GM19328 (cell line): ENCODE measurements at regions not wholly inside any gene's neighbourhood (a gene's known extent, or its start where the extent isn't known, plus 50 kb on each side); places are given as distances from the start of the nearest gene placed in this dataset.
"Not testable (repeated sequence)": the region's sequence is repeated elsewhere in the genome, so short reads cannot be mapped to it uniquely, and the experiment has no call there.

Source experiments
- ATAC-seq: cut with Tn5 transposase; IDR thresholded peaks from one replicate; pipeline ENCODE4 v1.9.1; 2021; ENCODE audit warnings: mild to moderate bottlenecking, moderate library complexity; ENCODE audit not compliant: unreplicated experiment

DNA sequence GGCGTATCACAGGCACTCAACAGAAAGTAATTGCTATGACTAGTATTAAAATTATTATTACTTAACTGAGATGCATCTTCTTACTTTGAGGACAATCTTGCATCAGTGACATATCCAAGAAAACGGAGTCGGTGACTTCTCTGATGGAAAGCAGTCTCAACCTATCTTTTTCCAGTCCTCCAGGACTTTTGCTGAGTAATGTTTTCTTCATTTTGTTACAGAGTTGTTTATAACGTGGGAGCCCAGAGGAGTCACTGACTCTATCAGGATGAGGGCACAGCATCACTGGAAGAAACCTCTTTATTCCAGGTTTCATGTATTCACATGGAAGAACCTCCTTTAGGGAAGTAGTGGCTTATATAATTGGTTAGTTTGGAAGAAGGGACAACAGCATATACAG, 51.5 kb upstream of the MELK start:
- ATAC-seq, result no peak

DNA sequence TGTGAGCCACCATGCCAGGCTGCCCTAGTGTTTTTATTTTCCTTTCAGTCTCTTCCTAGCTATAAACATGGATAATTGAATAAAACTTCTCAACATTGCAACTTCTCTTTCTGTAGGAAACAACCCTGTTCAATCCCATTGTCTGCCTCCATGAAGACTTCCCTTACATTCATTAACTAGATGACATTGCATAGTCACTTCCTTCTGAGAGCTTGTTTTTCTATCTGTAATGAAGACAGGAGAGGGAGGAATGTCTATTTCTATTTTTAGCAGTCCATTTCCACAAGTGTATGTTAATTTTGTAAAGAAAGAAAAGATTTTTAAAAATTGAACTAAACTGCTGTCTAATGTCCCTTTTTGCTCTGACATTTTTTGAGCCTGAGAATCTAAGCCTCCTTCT, 55.6 kb upstream of the MELK start:
- no peak for ATAC-seq

DNA sequence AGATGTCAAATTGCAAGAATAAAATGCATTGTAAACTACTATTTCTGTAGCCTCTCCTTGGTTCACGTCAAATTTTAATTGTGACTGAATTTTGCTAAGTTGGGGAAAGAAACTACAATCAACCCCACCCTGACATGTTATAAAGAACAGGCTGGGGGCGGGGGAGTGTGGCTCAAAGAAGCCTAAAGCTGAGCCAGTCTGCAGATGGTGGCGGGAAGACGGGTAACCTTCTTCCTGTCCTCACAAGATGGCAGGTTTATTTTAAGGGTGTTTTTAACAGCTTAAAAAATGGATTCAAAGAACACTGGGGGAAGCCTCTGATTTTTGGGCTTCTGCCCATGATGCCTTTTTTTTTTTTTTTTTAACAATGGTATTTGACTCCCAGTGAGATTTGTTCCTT, 68.5 kb upstream of the MELK start:
- no peak for ATAC-seq

DNA sequence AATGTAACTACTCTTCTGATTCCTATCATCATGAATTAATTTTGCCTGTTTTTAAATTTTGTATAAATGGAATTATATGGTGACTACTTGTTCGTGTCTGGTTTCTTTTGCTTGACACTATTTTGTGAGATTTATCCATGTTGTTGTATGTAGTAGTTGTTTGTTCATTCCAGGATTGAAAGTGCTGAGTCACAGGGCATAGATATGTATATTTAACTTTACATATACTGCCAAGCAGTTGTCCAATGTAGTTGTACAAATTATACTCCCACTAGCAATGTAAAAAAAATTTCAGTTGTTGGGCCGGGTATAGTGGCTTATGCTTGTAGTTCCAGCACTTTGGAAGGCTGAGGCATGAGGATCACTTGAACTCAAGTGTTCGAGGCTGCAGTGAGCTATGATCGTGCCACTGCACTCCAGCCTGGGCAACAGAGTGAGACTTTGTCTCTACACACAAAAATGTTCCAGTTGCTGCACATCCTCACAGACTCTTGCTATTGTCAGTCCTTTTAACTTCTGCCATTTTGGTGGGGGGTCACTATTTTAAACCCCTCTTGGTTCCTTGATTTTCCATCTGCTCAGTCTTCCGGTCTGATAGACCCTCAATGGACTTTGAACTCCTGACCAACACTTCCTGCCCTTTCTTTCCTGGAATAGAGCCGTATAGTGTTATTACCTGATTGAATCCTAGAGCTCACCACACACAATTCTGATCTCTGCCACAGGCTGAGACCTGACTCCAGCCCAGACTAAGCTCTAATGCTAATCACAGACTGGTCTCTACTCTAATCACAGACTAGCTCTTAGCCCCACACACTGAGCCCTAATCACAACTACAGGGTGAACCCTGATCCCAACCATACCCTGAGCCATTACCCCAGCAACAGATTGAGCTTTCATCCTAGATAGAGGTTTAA, 69.3 kb upstream of the MELK start:
- no peak for ATAC-seq

DNA sequence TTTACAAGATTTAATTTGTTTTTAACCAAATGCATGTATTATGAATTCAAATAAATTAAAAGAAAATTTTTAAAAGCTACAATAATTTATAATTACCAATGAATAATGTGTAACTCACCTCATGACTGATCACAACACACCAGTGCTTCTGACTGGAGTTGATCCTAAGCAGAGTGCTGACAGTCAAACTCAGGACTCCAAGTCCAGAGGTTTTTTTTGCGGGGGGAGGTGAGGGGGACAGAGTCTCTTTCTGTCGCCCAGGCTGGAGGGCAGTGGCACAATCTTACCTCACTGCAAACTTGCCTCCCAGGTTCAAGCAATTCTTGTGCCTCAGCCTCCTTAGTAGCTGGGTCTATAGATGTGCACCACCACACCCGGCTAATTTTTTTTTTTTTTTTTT, 71.0 kb upstream of the MELK start:
- ATAC-seq, result no peak

DNA sequence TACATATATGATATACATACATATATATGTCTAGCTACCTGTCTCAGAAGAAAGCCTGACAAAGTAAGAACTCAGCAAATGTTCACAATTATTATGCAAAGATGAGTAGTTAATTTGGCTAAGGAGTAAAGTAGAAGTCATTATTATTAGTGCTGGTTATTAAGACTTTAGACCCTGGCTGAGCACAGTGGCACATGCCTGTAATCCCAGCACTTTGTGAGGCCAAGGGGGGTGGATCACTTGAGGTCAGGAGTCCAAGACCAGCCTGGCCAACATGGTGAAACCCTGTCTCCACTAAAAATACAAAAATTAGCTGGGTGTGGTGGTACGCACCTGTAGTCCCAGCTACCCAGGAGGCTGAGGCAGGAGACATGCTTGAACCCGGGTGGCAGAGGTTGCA, 71.8 kb upstream of the MELK start:
- not testable (repeated sequence) for ATAC-seq

DNA sequence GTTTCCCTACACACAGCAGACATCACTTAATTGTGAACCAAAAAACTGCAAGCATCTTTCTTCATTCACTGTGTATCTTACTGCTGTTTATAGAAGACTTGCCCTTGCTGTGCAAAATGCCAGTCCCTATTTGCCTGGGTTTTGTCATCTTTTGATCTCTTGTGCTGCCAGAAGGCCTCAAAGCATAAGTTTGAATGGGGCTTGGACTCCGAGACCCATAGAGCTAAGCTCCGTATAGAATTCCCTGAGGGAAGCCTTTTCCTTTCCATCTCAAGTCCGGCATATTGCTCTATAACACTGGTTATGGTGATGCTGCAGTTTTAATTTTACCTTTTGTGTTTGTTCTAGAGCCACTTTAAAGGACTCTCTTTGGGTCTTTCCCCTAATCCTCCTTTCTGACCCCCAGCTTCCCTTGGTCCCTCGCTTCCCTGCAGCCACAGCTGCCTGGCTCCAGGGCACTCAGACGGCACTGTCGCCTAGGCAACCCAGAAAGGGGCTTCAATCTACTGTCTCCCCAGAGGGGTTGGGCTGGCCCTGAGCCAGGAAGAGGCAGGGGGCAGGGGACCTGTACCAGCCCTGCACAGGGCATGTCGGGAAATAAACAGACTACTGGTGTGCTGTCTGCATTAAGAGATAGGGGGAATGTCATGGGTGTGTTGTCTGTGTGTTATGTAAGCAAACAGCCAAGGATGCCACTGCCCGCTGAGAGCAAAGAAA, 73.4 kb upstream of the MELK start:
- no peak for ATAC-seq

DNA sequence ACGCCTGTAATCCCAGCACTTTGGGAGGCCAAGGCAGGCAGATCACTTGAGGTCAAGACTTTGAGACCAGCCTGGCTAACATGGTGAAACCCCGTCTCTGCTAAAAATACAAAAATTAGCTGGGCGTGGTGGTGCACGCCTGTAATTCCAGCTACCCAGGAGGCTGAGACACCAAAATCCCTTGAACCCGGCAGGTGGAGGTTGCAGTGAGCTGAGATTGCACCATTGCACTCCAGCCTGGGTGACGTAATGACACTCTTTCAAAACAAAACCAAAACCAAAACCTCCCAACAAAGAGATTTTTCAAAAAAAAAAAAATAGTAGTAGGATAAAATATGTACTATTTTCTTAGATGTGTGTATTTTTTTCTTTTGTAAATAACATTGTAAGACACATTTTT, 79.1 kb upstream of the MELK start:
- ATAC-seq, result not testable (repeated sequence)

DNA sequence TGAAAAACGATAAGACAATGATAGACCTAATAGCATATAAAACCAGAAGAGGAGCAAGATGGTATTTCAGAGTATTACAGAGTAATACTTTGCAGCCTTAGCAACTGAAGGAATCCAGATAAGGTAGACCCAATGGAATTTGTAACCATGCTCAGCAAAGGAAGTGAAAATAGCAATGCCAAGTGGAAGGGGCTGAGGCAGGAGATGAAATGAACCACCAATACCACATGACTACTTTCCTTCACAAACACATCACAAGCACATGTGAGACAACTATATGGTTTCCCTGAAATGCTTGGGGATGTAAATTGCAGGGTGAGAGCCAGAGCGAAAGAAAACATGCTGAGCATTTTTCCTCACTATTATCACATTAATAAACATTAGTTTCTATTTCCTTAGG, 79.8 kb upstream of the MELK start:
- no peak for ATAC-seq

DNA sequence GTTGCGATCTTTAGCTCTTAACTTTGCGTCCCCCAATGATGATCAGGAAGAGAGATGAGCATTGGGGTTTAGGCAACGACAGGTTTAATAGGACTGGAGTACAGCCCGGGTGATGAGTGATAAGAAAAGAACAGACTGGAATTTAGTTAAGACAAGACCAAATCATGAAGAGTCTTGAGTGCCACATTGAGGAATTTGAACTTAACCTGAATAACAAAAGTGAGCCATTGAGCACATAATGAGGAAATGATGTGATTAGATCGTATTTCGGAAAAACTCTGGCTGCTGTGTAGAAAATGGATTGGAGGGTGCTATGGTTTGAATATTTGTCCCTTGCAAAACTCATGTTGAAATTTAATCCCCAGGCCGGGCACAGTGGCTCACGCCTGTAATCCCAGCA, 83.2 kb upstream of the MELK start:
- no peak for ATAC-seq

DNA sequence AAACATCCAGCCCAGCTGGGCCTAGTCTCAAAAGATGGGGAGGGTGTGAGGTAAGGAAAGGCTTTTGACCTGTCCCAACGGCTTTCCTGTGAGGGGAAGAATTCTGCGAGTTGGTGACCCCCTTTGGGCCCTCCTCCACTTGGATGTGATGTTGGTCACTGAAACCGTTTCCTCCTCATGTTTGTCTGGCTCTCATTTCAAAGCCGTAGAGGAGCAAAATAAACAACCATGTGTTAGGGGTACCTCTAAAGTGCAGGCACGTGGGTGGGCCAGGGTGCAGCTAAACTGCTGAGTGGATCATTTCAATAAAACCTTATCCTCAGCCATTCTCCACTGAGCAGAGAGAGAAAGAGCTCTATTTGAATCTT, 84.3 kb upstream of the MELK start:
- ATAC-seq, result no peak

DNA sequence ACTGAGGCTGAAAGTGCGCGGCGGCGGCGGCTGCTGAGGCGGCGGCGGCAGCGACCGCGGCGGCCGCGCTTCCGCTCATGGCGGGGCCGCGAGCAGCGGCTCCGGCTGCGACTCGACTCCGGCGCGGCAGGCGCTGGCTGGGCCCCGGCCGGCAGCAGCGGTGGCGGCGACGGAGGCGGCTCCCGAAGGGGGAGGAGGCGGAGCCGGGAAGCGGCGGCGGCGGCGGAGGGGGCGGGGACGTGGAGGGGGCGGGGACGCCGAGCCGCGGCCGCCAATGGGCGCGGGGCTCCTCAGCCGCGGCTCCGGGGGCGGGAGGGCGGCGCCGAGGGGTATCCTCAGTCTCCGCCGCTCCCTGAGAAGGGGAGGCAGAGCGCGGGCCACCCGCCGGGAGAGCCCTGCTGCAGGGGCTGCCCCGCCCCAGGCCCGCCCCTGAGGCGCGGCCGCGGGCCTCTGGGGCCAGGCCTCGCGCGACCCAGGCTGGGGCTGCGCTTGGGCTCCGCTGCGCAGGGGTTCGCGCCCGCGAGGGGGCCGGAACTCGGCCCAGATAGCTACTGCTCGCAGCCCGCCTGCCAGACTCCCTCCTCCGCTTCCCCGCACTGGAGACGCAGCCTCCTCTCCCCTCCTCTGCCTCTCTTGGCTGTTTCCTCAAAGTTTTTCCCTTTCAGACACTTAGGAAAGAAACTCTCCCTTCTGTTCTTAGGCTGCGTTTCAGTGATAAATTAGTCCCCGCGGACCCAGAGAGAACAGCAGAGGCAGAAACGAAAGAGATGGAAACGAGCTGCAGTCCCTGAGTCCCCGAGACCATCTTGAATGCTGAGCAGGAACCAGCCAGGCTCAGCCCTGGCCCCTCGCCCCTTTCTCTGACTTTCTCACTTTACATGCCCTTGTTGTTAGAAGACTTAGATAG, 85.0 kb upstream of the MELK start:
- peak; percentile 89 for ATAC-seq

DNA sequence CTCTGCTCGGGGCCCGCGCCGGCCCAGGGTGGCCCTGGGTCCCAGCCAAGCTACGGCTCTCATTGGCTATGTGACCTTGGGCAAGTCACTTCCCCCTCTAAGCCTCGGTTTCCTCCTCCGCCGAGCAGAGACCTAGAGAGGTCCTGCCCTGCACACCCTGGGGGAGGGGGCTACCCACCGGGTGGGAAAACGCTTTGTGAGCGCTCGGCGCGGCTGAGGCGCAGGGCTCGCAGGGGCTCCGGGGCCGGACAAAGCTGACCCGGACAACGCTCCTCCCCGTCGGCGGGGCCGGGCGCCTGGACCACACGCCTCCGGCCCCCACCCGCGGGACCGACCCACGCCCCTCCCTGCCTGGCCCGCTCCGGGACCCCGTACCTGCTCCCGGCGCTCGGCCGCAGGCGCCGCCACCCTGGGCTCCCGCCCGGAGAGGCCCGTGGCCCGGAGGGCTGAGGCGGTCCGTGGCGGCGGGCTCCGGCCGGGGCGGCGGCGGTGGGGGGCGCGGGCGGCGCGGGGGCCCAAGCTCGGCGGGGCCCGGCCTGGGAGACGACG, 85.7 kb upstream of the MELK start:
- ATAC-seq, result peak; percentile 42

DNA sequence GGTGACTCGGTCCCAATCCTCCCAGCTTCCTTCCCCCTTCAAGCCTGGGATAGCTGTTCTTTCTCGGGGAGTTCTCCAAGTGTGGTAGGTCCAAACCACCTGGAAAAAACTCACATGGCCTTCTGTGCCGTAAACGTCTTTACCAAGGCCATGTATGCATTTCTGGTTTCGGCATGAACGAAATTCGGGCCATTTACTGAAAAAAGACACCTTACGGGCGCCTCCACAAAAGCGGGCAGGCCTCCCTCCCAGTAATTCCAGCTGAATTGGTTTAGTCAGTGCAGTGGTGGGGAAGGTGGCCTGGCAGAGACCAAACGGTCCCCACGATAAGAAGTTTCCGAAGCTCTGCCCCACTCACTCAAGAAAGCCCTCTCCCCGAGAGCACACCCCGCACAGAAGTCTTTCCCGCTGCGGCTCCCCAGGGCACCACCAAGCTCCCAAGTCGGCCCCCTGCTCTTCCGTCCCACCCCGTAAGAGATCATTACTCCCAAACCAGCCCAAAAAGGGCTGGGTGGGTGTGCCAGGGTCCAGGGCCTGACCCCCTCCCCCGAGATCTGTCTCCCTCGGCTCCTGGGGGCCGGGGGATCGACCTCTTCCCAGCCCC, 86.3 kb upstream of the MELK start:
- ATAC-seq, result peak; percentile 4

DNA sequence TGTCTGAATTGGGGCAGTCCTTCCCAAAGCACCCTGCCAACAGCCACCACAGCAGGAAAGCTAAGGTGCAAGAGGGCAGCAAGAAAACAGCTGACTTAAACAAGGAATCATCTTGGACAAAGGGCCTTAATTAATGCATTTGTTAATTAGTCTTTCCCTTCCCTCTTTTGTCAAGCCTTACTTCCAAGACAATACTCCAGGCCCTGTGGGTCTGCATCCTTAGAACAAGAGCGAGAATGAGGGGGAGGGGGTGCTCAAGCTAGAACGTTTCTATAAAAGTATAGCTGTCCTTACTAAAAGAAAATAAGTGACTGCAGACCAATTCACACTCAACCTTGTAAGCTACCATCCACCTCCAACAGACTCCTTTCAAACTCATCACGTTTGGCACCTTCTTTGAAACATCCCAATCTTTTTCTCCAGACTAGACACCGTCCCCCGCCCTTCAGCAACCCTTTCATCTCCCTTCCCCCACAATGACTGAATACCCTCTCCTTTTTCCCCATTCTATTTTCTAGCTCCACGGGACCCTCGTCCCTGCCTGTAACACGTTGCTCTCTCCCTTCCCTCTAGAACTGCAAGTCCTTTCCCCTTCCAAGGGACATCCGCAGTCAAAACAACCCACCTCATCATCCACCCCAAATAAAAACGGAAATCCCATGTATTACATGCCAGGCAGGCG, 85.7 kb upstream of the RNF38 start:
- no peak for ATAC-seq

DNA sequence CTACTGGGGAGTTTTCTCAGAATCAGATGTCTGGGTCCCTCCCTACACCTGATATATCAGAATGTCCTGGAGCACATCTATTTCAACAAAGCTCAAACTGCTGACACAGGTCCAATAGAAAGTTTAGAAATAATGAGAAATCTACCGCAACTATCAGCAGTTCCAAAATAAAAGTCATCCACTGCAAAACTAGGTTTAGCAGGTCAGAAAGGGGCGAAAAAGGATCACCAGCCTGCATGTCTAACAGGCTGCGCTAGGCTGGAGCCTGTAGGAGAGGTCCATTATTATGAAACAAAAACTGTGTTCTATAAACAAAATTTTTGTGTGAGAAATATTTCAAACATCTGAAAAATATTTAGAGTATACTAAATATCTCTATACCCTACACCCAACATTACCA, 84.1 kb upstream of the RNF38 start:
- no peak for ATAC-seq

DNA sequence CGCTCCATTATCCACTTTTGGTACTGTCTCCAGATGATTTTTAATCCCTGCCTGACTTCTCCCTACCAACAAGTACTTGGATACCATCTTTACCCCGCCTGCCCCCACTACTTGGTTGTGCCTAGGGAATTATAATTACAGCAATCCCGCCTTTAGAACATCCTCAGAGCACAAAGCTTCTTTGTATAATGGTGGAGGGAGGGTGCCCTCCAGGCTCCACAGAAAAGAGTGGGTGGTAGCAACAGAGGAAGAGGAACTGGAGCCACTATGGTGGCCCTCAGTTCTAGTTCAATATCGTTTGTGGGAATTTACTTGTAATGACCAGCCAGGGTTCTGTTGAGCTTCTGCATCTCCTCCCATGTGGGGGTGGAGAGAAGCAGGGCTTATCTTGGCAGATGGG, 79.0 kb upstream of the RNF38 start:
- no peak for ATAC-seq

DNA sequence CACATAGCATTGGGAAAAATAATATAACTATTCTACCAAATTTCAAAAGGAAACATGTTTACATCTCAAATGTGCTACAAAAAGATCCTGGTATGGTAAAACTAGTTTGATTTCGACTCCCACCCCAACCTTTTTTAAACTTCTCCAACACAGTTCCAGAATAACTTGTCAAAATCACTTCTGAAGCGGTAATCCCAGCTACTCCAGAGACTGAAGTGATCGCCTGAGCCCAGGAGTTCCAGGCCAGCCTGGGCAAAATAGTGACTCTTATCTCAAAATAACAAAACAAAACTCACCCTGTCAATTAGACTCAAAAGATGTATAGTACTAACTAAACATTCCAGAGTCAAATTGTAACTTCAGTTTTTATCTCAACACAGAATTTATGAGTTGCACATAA, 71.3 kb upstream of the RNF38 start:
- ATAC-seq, result no peak

DNA sequence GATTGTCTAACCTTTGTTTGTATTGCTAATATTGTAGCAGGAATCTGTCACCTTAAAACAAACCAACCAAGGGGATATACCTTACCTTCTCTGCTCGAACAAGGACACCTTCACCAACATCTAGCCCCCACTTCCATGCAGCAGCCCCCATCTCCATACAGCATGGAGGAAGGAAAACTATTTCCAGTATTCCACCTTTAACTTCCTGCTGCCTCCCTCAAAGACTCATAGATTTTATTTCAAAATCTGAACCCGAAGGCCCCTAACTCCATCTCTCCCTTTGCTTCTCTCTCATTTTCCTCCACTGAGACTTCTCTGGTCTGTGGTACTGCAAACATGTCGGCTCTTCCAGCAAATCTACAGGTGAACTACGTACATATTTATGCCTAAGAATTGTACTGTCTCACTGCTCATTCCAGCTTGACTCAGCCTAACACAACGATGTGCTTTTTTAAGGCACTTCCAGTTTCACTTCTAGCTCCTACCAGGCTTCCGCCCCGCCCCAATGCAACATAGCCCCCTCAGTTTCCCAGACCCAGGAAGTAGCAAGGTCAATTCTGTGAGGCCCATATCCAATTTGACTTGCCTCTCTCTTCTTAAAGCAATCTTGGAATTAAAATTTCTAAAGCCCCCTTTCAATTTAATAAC, 70.7 kb upstream of the RNF38 start:
- peak; percentile 85 for ATAC-seq

DNA sequence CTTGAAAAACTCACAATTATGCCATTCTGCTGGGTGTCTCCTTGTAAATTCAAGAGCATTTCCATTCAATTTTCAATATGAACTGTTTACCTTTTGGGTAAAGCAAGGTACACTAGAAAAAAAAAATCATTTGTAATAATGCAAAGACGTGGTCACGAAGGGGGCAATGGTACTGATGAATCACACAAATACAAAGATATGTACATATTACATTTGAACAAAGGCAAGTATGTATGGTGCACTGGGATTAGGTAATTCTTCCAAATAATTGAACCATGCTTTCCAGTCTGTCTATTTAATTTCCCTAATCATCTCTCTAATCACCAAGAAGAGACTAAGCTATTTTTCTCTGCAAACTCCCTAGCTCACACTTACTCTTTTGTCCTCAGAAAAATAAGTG, 63.4 kb upstream of the RNF38 start:
- no peak for ATAC-seq
